Right cardiac atrium (tissue), 5 donors: ENCODE measurements at regions not wholly inside any gene's neighbourhood (a gene's known extent, or its start where the extent isn't known, plus 50 kb on each side); places are given as distances from the start of the nearest gene placed in this dataset.

Experiments
- ATAC-seq, 2 donors: fragments of 200-7000 bp; cut with Tn5 transposase; one replicate each; pipeline versions ENCODE4 v1.8.0 to v1.9.1; 2020; ENCODE audit warnings: moderate library complexity in 2 of 2, mild to moderate bottlenecking in 1 of 2
- DNase-seq, 3 donors: peaks; one replicate each; pipeline ENCODE4 v3.0.0-alpha.2; 2020
- H3K27ac ChIP-seq: one replicate; pipeline ENCODE4 v1.5.1; 2013; ENCODE audit warnings: mild to moderate bottlenecking, low read length, control low read depth, moderate library complexity
- H3K27me3 ChIP-seq: one replicate; pipeline ENCODE4 v1.6.1; 2013; ENCODE audit not compliant: control insufficient read depth, insufficient read depth
- H3K4me1 ChIP-seq: one replicate; pipeline ENCODE4 v1.6.1; 2013; ENCODE audit warnings: low read length; ENCODE audit not compliant: control insufficient read depth, insufficient read depth
- H3K4me3 ChIP-seq: one replicate; pipeline ENCODE4 v1.5.1; 2013; ENCODE audit warnings: low read length, control low read depth
- H3K9me3 ChIP-seq: one replicate; pipeline ENCODE4 v1.6.1; 2013; ENCODE audit warnings: low read length; ENCODE audit not compliant: control insufficient read depth
- WGBS: extraction: QIAGEN DNeasy Blood & Tissue Kit; methylation state at CpG from one replicate; pipeline ENCODE4 v1.1.7; 2013; 5-methylcytosine and 5-hydroxymethylcytosine counted together
- intact Hi-C, 4 donors: fragments of 100-400 bp; cut with DNase I; formaldehyde crosslinking; loops; one replicate each; pipeline versions ENCODE4 v1.11.0 to v1.14.0; 2022 to 2023
- donor health status: healthy with polysubstance abuse.
- donor health status: DM: no; HTN: yes; CAD: no.
- donor health status: DM: no; HTN: no; CAD: no.
- donor health status: DM: no; HTN: yes; CAD: no; lungs with severe emphysema.
- donor health status: DM: yes; HTN: yes; CAD: no.

- no peaks in the 10 kb centered on the region for H3K27me3 ChIP-seq
- DNase-seq (no peak), ATAC-seq (no peak)
- no peaks in the 10 kb centered on the region for H3K9me3 ChIP-seq
- H3K27ac ChIP-seq = no peak overlapping the region
- no peaks in the 10 kb centered on the region for H3K4me1 ChIP-seq
- H3K4me3 ChIP-seq = no peak overlapping the region
- intact Hi-C loops = no loop called here
- whole genome bisulfite sequencing = 61% methylated on average over 2 of the region's 2 CpGs
Observed at GRCh38 chr16:13856398-13856797, 63.6 kb upstream of the ERCC4 start.

- no peak overlapping the region for H3K27ac ChIP-seq
- WGBS = 70% methylated on average over 7 of the region's 7 CpGs
- DNase-seq (no peak), ATAC-seq (no peak)
- no peaks in the 10 kb centered on the region for H3K27me3 ChIP-seq
- no peaks in the 10 kb centered on the region for H3K4me1 ChIP-seq
- intact Hi-C loops = no loop called here
- H3K9me3 ChIP-seq = no peaks in the 10 kb centered on the region
- H3K4me3 ChIP-seq = no peak overlapping the region
Observed at GRCh38 chr16:13856811-13857511, 63.0 kb upstream of the ERCC4 start.

DNA sequence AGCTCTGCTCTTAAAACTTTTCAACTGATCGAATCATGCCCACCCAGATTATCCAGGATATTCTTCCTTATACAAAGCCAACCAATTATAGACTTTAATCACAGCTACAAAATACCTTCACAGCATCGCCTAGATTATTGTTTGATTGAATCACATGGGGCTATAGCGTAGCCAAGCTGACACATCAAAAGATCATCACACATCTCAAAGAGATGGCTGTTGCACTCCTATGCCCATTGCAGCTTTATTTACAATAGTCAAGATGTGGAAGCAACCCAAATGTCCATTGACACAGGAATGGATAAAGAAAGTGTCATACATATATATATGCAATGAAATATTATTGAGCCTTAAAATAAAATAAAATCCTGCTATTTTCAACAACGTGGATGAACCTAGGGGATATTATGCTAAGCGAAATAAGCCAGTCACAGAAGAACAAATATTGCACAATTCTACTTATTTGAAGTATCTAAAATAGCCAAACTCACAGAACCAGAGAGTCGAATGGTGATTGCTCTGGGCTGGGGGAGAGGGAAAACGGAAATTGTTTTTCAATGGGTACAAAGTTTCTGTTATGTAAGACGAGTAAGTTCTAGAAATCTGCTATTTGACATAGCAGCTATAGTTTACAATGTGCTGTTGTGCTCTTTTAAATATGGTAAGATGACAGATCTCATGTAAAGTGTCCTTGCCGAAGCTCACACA lies 60.9 kb upstream of the ERCC4 start:
- WGBS = 69% methylated on average over 9 of the region's 9 CpGs
- DNase-seq (no peak), ATAC-seq (no peak)

GRCh38 chr16:13863075-13863765 lies 56.7 kb upstream of the ERCC4 start:
- intact Hi-C loops = no loop called here
- Histone ChIP-seq H3K9me3 (no peaks in the 10 kb centered on the region), H3K27me3 (no peaks in the 10 kb centered on the region), H3K4me3 (no peak overlapping the region), H3K27ac (no peak overlapping the region), H3K4me1 (no peaks in the 10 kb centered on the region)
- no peak for DNase-seq
- ATAC-seq = no peak
- WGBS = 79% methylated on average over 4 of the region's 4 CpGs

More for the DNA sequence above, 60.9 kb upstream of the ERCC4 start:
- no peak overlapping the region for H3K27ac ChIP-seq
- H3K9me3 ChIP-seq = no peaks in the 10 kb centered on the region
- no peaks in the 10 kb centered on the region for H3K27me3 ChIP-seq
- no peak overlapping the region for H3K4me3 ChIP-seq
- intact Hi-C loops = no loop called here
- no peaks in the 10 kb centered on the region for H3K4me1 ChIP-seq

- no peaks in the 10 kb centered on the region for H3K9me3 ChIP-seq
- no peak overlapping the region for H3K27ac ChIP-seq
- no peaks in the 10 kb centered on the region for H3K4me1 ChIP-seq
- intact Hi-C loops = loop anchor here in 1 of 4 donors (5.0 kb wide), 1 partner anchor 53 kb away; no protein-coding TSS in a partner anchor
- no peak for DNase-seq
- H3K4me3 ChIP-seq = no peak overlapping the region
- ATAC-seq = no peak
- no peaks in the 10 kb centered on the region for H3K27me3 ChIP-seq
- WGBS = 67% methylated on average over 4 of the region's 4 CpGs
Observed at GRCh38 chr16:13864689-13865088, 55.3 kb upstream of the ERCC4 start.

DNA sequence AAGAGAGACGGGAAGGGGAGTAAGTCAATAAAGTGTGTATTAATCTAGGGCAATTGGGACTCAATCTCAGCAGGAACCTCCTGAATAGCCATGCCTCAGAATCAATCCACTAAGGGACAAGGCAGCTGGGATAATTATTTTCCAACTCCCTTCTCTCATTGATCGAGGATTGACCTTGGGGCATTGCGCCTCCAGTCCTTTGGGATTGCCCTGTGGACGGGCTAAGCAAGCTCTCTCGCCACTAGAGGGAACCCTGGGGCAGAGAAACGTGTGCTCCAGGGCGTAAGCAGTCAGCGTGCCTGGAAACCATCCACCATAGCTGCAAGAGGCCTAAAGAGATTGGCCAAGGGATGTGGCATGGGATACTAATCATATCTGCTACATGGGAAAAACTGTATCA lies 53.9 kb upstream of the ERCC4 start:
- H3K4me1 ChIP-seq = no peaks in the 10 kb centered on the region
- no peaks in the 10 kb centered on the region for H3K27me3 ChIP-seq
- H3K27ac ChIP-seq = no peak overlapping the region
- intact Hi-C loops = loop anchor here in 2 of 4 donors (2.0 to 5.0 kb wide), 2 partner anchors 51 to 53 kb away; no protein-coding TSS in a partner anchor
- WGBS = 20% methylated on average over 8 of the region's 8 CpGs
- H3K9me3 ChIP-seq = no peaks in the 10 kb centered on the region
- no peak overlapping the region for H3K4me3 ChIP-seq
- peak; percentile 96 to 97 for ATAC-seq
- peak; percentile 76 to 92 (median 82) for DNase-seq
